ENCODE measurements at regions not wholly inside any gene's neighbourhood (a gene's known extent, or its start where the extent isn't known, plus 50 kb on each side); places are given as distances from the start of the nearest gene placed in this dataset.
"Not testable (repeated sequence)": the region's sequence is repeated elsewhere in the genome, so short reads cannot be mapped to it uniquely, and the experiment has no call there.

DNA sequence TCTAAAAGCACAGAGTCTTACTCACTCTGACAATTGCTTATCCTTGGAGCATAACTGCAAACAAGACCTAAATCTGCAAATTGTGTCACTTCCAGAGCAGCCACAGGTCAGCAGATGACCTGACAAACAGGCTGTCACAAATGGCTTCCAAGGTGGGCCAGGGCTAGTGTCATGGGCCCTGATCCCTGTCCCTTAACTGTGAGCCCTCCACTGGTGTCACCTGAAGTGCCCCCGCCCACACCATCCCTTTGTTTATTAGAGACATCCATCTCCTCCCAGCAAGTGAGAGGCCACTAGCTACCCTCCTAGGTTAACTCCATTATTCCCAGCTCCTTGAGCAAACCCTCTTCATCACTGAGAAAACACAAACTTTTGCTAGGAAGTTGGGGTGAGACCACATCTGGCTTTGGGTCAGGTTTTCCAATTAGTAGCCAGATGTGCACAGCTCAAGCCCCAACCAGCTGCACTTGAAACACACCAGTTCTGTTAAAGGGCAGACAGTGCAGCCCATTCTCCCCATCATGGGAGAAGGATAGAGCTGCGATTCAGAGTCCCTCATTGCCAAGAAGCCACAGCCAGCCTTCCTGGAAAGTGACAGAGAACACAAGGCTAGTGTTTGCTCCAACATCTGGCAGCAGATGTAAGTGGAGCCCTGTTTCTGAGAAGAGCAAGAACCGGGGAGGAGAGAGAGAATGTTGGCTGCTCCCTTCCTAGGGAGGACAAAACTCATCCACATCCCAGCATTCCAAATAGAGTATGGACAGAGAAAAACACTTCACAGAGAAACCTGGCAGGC, 75.7 kb upstream of the NANOS1 start:
- no peak for DNase-seq

DNA sequence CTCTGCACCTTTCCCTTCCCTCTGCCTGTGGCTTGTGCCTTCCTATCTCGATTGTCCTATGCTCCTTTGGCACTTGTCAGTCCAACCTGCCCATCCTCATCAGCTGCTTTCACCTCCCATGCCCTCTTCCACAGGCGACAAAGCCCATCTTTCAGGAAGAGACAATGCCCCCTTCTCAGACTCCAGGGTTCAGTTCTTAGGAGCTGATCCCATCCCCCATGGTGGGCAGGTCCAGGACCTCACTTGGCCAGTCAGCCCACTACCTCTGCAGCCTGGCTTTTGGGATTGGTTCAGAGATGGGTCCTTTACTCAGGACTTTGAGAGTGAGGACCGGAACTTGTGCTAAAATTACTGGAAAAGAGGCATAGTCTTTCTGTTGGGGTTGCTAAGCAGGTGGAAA, 74.0 kb upstream of the NANOS1 start:
- DNase-seq = no peak

DNA sequence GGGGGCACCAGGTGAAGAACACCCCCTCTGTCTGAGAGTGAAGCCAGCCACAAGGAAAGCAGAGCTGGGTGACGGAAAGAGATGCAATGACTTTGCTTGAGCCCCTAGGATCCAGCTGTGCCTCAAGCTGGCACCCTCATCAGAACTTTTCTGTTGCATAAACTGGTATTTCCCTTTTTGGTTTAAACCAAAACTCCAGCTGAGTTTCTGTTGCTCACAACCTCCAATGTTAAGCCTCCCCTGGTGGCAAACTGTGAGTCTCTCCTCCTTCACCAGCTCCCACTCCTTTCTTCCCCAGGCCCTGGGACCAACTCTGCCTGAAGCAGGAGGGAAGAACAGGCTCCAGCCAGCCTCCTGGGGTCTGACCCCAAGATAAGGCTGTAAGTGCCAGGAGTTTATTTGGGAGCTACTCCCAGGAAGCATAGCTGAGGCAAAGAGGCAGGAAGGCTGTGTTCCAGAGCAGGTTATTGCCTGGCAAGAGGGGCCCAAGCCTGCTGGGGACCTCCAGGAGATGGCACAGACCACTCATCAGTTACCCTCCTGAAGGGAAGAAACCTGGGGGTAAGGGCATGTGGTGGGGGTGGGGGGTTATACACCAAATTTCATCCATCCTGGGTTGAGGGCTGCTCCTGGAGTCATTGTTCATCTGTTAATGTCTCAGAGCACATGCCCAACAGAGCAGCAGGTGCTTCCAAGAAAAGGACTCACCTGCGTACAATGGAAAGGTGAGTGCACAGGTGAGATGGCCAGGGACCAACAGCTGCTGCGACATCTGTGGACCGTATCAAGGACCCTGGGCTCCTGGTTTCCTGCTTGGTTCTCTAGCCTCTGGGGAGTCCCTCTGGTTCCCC, 73.3 kb upstream of the NANOS1 start:
- peak; percentile 26 for DNase-seq

DNA sequence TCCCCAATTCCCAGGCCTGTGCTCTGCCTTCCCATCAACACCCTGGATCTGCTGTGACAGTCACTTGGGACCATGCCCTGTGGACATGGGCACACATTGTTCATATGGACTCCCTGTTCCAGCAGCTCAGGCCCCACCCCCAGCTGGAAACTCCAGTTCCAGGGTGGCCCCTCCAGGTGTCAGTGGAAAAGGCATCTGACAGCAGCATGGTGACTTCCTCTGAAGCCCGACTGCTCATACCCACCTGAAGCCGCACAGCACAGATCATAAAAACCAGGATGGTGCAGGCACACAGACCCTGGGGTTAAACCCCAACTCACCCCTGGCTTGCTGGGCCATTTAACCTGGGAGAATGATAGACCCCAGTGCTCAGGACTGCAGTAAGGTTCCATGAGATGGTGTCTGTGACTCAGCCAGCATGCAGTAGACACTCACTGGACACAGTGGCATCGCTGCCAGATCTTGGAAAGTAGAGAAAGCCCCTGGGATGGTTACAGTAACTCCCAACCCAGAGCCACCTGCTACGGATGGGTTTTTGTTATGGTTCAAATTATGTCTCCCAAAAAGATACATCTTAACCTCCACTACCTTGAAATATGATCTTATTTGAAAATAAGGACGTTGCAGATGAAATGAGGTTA, 72.6 kb upstream of the NANOS1 start:
- DNase-seq = no peak

DNA sequence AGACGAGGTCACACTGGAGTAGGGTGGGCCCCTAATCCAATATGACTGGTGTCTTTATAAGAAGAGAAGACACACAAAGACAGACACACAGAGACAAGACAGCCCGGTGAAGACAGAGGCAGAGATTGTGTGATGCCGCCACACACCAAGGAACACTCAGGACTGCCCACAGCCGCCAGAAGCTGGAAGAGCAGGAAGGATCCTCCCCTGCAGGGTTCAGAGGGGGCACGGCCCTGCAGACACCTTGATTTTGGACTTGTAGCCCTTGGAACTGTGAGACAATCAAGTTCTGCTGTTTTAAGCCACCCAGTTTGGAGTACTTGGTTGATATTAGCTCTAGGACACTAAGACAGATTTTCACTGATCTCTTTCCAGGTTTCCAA, 72.1 kb upstream of the NANOS1 start:
- DNase-seq = no peak

DNA sequence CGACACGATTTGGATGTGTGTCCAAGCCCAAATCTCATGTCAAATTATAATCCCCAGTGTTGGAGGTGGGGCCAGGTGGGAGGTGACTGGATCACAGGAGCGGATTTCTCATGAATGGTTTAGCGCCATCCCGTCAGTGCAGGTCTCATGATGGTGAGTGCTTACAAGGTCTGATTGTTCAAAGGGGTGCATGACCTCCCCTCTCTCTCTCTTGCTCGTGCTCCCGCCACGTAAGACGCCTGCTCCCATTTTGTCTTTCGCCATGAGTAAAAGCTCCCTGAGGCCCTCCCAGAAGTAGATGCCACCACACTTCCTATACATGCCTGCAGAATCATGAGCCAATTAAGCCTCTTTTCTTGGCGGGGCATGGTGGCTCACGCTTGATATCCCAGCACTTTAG, 71.5 kb upstream of the NANOS1 start:
- no peak for DNase-seq

DNA sequence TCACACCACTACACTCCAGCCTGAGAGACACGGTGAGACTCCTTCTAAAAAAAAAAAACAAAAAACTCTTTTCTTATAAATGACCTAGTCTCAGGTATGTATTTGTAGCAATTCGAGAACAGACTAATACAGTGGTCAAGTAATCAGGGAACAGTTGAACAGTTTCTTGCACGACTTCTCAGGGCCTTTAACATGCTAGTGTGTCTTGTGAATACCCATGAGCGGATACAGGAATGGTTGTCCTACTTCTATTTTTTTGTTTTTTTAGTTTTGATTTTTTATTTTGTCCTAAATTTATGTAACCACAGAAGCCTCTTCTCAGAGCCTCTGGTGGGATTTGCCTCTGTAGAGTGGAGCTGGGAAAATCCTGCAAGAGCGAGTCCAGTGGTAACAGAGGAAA, 71.0 kb upstream of the NANOS1 start:
- no peak for DNase-seq

DNA sequence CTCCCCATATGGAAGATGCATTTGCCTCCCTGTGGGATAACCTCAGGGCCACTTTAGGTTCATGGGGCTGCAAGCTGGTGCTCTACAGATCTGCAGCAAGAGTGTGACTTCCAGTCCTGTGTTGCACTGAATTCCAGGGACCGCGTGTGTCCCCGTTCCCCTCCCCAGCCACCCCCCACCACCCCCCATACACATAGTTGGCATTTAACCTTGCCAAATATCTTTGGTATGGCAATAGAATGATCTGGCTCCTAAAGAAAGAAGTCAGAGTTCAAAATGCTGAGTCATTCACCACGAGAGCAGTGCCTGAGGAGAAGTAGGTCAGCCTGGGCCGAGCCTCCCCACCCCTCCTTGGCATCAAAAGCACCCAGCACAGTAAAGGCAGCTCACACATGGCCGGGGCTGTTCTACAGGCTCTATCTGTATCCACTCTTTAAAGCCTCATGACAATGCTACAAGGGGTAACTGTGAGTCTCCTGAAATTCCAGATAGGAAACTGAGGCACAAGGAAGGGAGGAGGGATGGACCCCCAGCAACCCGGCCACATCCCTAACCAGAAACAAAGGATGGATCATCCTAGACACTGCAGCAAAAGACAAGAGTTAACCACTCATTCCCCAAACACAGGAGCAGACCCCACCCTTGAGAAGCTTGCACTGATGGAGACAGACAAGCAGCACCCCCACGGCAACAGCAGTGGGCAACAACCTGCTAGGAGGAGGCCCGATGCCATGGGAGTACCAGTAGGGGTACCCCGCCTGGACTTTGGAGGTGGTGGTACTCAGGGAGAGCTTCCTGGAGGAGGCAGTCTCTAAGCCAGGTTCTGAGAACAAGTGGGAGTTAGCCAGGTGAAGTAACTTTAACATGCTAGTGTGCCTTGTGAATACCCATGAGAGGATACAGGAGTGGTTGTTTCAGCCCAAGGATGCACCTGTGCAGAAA, 70.3 kb upstream of the NANOS1 start:
- DNase-seq = peak; percentile 34

DNA sequence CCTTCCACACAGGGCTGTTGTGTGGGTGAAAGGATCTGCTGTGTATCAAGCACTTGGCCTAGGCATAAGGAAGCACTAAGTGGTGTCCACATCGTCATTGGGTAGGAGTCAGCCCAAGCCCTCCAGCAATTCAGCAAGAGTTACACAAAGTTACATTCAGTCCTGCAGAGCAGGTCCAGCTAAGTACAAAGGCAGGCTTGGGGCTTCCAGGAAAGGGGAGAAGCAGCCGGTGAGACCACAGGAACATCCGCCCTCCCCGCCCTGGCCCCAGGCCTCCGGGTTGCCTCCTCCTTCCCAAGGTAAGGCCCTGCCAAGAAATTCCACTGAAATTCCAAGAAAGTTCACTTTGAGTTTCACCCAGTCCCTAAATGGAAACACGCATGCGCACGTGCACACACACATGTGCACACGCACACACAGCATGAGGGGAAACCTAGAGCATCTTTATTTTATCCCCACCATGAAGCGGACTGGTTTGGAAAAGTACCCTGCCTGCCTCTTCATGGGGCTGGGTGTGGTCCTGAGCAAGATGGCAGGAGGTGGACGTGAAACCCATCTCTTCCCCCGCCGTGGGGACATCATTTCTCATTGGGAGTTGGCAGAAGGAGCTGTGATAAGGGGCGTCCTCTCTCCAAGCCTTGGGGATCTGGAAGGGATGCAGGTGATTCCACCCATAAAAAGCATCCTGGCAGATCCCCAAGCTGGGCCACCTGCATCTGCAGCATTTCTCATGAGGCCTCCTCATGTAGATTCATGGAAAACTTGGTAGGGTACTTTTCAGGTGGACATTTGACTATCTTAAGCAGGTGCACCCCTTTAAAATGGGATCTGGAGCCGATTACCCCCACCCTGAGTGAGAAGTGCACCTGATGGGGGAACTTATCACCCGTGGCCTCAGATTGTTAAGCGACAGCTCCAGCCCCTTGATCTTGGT, 69.1 kb upstream of the NANOS1 start:
- DNase-seq = peak; percentile 60

DNA sequence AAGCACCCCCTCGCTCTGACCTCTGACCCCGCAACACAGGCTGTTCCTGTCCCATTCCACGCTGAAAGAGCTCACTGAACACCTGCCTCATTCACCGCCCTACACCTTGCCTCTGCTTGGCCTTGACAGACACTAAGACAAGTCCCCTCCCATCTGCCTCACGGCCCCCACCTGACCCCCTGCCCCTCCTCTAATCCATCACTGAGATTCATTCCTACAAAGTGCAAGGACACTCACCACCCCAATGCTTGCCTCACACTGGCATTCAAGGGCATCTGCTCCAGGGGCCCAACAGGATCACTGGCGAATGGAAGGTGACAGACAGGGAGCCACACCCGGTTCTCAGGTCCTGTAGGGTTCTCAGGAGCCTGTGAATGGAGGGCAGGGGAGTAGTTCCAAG, 68.1 kb upstream of the NANOS1 start:
- DNase-seq = no peak

DNA sequence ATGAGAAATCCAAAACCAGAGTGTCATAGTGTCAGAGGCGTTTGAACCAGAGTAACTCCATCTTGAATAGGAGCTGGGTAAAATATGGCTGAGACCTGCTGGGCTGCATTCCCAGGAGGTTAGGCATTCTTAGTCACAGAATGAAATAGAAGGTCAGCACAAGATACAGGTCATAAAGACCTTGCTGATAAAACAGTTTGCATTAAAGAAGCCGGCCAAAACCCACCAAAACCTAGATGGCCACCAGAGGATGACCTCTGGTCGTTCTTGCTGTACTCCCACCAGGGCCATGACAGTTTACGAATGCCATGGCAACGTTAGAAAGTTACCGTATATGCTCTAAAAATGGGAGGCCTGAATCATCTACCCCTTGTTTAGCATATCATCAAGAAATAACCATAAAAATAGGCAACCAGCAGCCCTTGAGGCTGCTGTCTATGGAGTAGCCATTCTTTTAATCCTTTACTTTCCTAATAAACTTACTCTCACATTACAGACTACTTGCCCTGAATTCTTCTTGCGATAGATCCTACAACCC, 67.1 kb upstream of the NANOS1 start:
- not testable (repeated sequence) for DNase-seq

DNA sequence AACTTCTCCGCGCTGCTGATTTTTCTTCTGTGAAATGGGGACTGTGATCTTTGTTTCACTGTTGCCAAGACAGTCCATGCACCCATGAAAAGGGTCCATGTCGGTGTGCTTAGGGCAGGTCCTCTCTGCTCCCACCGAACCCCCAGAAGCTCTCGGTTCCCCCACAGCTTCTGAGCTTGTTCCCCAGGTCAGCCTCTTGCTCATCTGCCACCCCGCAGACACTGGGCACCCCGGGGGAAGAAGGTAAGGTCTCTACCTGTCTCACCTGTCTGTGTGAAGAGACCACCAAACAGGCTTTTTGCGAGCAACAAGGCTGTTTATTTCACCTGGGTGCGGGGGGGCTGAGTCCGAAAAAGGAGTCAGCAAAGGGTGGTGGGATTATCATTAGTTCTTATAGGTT, 66.2 kb upstream of the NANOS1 start:
- no peak for DNase-seq

DNA sequence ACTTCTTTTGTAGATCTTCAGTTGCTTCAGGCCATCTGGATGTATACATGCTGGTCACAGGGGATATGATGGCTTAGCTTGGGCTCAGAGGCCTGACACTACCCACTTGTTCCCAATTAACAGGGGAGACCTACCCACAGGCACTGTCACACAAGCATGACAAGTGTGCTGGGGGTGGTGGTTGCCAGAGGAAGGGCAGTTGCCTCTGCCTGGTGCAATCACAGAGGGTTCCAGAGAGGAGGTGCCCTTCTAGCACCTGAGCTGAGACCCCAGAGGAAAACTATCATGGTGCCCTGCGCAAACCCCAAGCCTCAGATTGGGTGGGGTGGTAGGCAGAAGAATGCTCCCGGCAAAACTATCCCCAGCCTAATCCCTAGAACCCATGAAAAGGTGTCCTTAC, 65.6 kb upstream of the NANOS1 start:
- no peak for DNase-seq

DNA sequence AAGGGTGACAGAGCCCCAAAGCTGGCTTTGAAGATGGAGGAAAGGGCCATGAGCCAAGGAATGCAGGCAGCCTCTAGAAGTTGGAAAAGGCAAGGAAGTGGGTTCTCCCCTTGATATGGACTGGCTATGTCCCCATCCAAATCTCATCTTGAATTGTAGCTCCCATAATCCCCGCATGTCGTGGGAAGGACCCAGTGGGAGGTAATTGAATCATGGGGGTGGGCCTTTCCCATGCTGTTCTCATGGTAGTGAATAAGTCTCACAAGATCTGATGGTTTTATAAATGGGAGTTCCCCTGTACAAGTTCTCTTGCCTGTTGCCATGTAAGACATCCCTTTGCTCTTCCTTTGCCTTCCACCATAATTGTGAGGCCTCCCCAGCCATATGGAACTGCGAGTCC, 65.0 kb upstream of the NANOS1 start:
- DNase-seq = not testable (repeated sequence)

DNA sequence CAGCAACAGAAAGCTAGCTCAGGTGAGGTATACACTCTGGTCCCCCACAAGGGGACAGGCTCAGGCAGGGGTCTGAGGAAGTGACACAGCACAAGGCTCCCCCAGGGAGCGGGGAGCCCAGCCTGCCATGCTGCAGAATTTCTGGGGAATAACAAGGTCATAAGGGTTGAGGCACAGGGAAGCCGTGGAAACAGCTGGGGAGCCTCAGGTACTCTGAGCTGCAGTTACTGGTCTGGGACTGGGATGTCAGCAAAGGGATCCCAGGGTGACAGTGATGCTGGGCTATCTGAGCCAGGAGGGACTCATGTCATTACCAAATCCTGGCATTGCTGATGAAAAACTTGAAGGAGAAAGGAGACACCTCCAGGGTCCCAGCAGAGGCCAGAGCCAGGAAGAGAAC, 64.4 kb upstream of the NANOS1 start:
- no peak for DNase-seq

DNA sequence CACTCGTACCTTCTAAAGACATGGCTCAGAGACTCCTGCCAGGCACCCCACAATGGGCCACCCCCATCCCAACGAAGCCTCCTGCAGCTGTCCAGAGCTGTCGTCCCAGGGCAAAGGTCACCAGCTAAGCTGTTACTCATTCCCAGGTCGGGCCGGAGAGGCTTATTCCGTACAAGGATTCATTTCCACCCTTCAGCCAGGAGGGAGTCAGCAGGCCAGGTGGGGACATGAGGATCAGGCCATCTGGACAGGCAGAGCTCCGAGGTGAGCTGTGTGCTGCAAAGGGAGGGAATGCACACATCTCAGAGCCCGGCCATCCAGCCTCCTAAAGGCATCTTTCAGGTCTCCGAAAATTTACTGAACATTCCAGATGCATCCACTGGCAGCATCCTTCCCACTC, 63.9 kb upstream of the NANOS1 start:
- DNase-seq = no peak

DNA sequence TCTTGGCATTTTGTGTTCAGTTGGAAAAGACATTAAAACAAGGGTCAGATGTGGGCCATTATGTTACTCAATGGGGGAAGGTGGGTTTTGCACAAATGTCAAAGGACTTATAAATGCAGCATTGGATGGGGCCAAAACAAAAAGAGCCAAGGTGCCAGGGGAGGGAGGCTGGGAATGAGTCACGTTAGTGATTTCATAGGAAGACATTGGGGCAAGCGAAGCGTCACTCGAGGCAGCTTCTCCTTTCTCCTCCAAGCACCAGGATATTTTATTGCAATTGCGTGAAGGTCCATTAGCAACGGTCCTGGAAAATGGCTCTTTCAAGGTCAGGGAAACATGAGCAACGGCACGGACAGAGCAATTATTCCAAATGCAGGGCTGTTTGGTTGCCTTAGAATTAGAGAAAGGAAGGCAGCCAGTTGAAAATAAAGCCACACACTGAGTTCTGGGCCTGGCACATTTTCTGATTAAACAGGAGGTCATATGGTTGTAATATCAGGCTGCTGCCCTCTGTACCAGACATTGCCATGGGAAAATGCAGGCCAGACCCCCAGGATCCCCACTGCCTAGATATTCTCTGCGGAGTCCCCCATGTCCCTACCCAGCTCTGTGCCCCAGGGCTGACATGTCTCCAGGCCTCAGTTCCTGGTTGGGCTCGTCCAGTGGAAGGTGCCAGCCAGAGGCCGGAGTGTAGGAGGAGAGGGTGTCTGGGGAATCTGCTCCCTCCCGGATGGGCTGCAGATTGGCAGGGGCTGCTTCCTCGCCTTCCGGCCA, 63.3 kb upstream of the NANOS1 start:
- no peak for DNase-seq

DNA sequence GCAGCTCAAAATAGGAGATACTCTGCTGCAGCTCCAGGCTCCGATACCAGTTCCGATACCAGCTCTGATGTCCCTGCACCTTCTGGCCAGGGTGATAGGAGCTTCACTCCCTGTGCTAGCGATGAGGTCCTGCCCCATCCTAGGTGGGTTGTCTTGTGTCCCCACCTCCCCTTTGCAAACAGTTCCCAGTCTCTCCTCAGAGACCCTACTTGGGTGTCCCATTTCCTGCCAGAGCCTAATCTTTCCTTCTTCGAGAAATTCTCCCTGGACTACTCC, 62.7 kb upstream of the NANOS1 start:
- no peak for DNase-seq

DNA sequence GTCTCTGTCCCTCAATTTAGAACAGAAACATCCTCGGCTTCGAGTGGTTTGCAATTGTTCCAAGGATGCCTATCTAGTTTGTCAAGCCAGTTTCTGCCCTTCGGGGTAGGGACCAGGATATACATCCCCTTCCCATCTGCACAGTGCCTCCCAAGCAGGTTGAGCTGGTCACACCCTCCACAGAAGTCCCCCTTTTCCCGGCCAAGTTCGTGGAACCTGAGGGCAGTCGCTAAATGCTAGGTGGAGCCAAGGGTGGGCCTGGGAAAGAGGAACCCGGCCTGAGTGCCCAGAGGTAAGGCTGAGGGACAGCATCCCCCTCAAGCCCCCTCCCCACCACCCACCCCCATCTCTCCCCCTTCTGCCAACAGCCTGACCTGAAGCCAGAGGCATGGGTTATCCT, 62.4 kb upstream of the NANOS1 start:
- no peak for DNase-seq

DNA sequence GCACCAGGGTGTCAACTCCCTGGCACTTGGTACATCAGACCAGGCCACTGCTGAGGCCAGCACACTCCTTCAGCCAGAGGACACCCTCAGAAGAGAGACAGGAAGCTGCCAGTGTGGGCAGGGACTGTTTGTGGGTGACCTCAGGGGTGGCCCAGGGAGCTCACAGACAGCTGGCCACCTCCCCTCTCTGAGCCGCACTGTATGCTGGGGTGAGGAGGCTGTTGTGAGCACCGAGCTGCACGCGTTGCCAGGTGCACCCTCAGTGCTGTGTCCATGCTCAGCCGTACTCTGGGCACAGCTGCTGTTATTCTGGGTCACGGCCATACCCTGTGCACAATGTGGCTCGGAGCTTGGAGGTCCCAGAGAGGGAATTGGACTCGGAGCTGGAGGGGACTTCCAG, 61.5 kb upstream of the NANOS1 start:
- no peak for DNase-seq

DNA sequence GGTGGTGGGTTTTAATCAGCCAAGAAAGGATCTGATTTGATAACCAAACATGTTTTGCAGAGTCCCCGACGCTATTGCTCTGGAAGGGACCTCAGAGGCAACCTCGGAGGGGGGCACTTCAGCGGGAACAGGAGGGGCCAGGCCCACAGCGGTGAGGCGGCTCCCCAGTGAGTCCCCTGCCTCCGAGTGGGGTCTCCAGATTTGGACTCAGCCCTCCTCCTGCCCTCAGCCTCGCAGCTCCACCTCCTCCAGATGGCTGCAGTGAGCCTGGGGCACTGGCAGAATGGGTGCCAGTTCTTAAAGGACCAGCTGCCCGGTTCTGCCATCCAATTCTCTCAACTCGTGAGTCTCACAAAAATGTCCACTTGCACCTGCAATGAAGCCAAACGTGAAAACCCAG, 61.0 kb upstream of the NANOS1 start:
- DNase-seq = no peak

Data from NCI-H226 (cell line).